HuH-7 (cell line): ENCODE measurements at regions not wholly inside any gene's neighbourhood (a gene's known extent, or its start where the extent isn't known, plus 50 kb on each side); places are given as distances from the start of the nearest gene placed in this dataset.

ENCODE experiments used
- DNase-seq: peaks from one replicate; pipeline ENCODE4 v3.0.0; 2011; ENCODE audit warnings: low spot score

GRCh38 chr4:34037280-34037679 is 2207.0 kb downstream of the ARAP2 start:
- DNase-seq = no peak

- no peak for DNase-seq
Observed at GRCh38 chr4:34039766-34040165, 2204.5 kb downstream of the ARAP2 start.

GRCh38 chr4:34043131-34043530 is 2201.2 kb downstream of the ARAP2 start:
- DNase-seq = no peak

- DNase-seq = peak; percentile 2
Observed at GRCh38 chr4:34046580-34046979, 2197.7 kb downstream of the ARAP2 start.

GRCh38 chr4:34047363-34047762 is 2197.0 kb downstream of the ARAP2 start:
- no peak for DNase-seq

GRCh38 chr4:34066126-34066525 is 2178.2 kb downstream of the ARAP2 start:
- no peak for DNase-seq

- DNase-seq = no peak
Observed at GRCh38 chr4:34091451-34091850, 2152.9 kb downstream of the ARAP2 start.

GRCh38 chr4:34094114-34094513 is 2150.2 kb downstream of the ARAP2 start:
- DNase-seq = no peak

GRCh38 chr4:34105311-34105710 is 2139.0 kb downstream of the ARAP2 start:
- DNase-seq = no peak

GRCh38 chr4:34108391-34108790 is 2135.9 kb downstream of the ARAP2 start:
- DNase-seq = no peak

GRCh38 chr4:34112573-34112972 is 2131.7 kb downstream of the ARAP2 start:
- DNase-seq = no peak

- no peak for DNase-seq
Observed at GRCh38 chr4:34138385-34138784, 2105.9 kb downstream of the ARAP2 start.

GRCh38 chr4:34139346-34139745 is 2105.0 kb downstream of the ARAP2 start:
- DNase-seq = no peak

- DNase-seq = no peak
Observed at GRCh38 chr4:34148322-34148908, 2095.9 kb downstream of the ARAP2 start.

GRCh38 chr4:34157547-34157946 is 2086.8 kb downstream of the ARAP2 start:
- DNase-seq = no peak

- DNase-seq = no peak
Observed at GRCh38 chr4:34158878-34159277, 2085.4 kb downstream of the ARAP2 start.

GRCh38 chr4:34170946-34171345 is 2073.4 kb downstream of the ARAP2 start:
- DNase-seq = no peak

- no peak for DNase-seq
Observed at GRCh38 chr4:34176609-34177008, 2067.7 kb downstream of the ARAP2 start.

GRCh38 chr4:34178476-34178875 is 2065.8 kb downstream of the ARAP2 start:
- DNase-seq = no peak

- DNase-seq = no peak
Observed at GRCh38 chr4:34181311-34181841, 2062.9 kb downstream of the ARAP2 start.

GRCh38 chr4:34181891-34182290 is 2062.4 kb downstream of the ARAP2 start:
- DNase-seq = no peak

GRCh38 chr4:34182306-34182705 is 2062.0 kb downstream of the ARAP2 start:
- DNase-seq = no peak

- DNase-seq = no peak
Observed at GRCh38 chr4:34183926-34184325, 2060.4 kb downstream of the ARAP2 start.

- no peak for DNase-seq
Observed at GRCh38 chr4:34187056-34187455, 2057.3 kb downstream of the ARAP2 start.
